ENCODE measurements at regions not wholly inside any gene's neighbourhood (a gene's known extent, or its start where the extent isn't known, plus 50 kb on each side); places are given as distances from the start of the nearest gene placed in this dataset.

GRCh38 chrX:45811326-45811725, 610.6 kb upstream of the DIPK2B start:
- Histone ChIP-seq H3K4me3 (replicated peaks in 1 of 3; ENCODE audit: insufficient read depth in 1 of 3, low read depth in 2 of 3, low read length in 3 of 3) (no peak overlapping the region), H3K4me1 (ENCODE audit: insufficient read depth, low read length) (no peaks in the 10 kb centered on the region), H3K27ac (ENCODE audit: extremely low read length, insufficient read depth, low read length) (no peak overlapping the region), H3K27me3 (ENCODE audit: control insufficient read depth in 1 of 2, insufficient read depth in 2 of 2, low read length in 2 of 2) (no peaks in the 10 kb centered on the region), H3K9me3 (ENCODE audit: low read length) (no peaks in the 10 kb centered on the region), H3K36me3 (replicated peaks in 1 of 2; ENCODE audit: control insufficient read depth in 1 of 2, insufficient read depth in 2 of 2, low read length in 2 of 2) (no peaks in the 10 kb centered on the region), H3K9ac (ENCODE audit: insufficient read depth, low read depth, low read length) (no peak overlapping the region), H2AFZ (ENCODE audit: low read length) (no peak overlapping the region), H3K4me2 (ENCODE audit: low read depth, low read length) (no peak overlapping the region), H3K79me2 (ENCODE audit: insufficient read depth, low read length) (no peaks in the 10 kb centered on the region), H4K20me1 (ENCODE audit: insufficient read depth, low read length) (no peaks in the 10 kb centered on the region)
- CTCF ChIA-PET (ENCODE audit: low intra/inter-chr PET ratio, low total read pairs) = no interaction called here
- intact Hi-C loops (cut with micrococcal nuclease; ENCODE audit: unreplicated experiment) = no loop called here
- in situ Hi-C loops (cut with HindIII; ENCODE audit: extremely low pct_ligation_motif_present, low pct_unique_long_range_greater_than_20kb) = no loop called here
- no peak for ATAC-seq
- 97% methylated on average over 6 of the region's 6 CpGs for WGBS (ENCODE audit: low lambda C conversion rate)
- DNase-seq (ENCODE audit: low spot score) = no peak
- POLR2A ChIA-PET = no interaction called here
- BruUV-seq (replicated peaks) = no TSS peak
- no peak for FAIRE-seq
- no peak for TF ChIP-seq ZBTB14 (CRISPR knock-in tag; IDR thresholded peaks at IDR 0.05)
- no peak for TF ChIP-seq ZNF83 (CRISPR knock-in tag; IDR thresholded peaks at IDR 0.05; ENCODE audit: borderline replicate concordance)
- no peak for TF ChIP-seq MTF1 (CRISPR knock-in tag; IDR thresholded peaks at IDR 0.05)
- no peak for TF ChIP-seq ZBED4 (CRISPR knock-in tag; IDR thresholded peaks at IDR 0.05; ENCODE audit: borderline replicate concordance)
- TF ChIP-seq THRA (CRISPR knock-in tag; IDR thresholded peaks at IDR 0.05; ENCODE audit: borderline replicate concordance) = no peak
- TF ChIP-seq ZNF773 (CRISPR knock-in tag; IDR thresholded peaks at IDR 0.05; ENCODE audit: borderline replicate concordance) = no peak
- no peak for TF ChIP-seq UBTF (CRISPR knock-in tag; IDR thresholded peaks at IDR 0.05)
- no peak for TF ChIP-seq EP300 (IDR thresholded peaks at IDR 0.05; ENCODE audit: low read depth in 2 of 2, low read length in 2 of 2)
- no peak for TF ChIP-seq EP300 (CRISPR knock-in tag; IDR thresholded peaks at IDR 0.05; ENCODE audit: borderline replicate concordance)
- no peak for TF ChIP-seq TFDP1 (CRISPR knock-in tag; IDR thresholded peaks at IDR 0.05; ENCODE audit: borderline replicate concordance)
- no peak for TF ChIP-seq RORA (CRISPR knock-in tag; IDR thresholded peaks at IDR 0.05)
- TF ChIP-seq ARID3A (IDR thresholded peaks at IDR 0.05; ENCODE audit: low read depth, low read length) = no peak
- no peak for TF ChIP-seq ZBTB38 (CRISPR knock-in tag; IDR thresholded peaks at IDR 0.05)
